GM21447 (cell line): ENCODE measurements at regions not wholly inside any gene's neighbourhood (a gene's known extent, or its start where the extent isn't known, plus 50 kb on each side); places are given as distances from the start of the nearest gene placed in this dataset.

ENCODE experiments used
- ATAC-seq: cut with Tn5 transposase; IDR thresholded peaks from one replicate; pipeline ENCODE4 v1.9.1; 2021; ENCODE audit not compliant: unreplicated experiment

GRCh38 chr2:81238462-81238861 is 933.9 kb upstream of the LRRTM1 start:
- no peak for ATAC-seq

GRCh38 chr2:81235601-81236000 is 931.0 kb upstream of the LRRTM1 start:
- no peak for ATAC-seq

GRCh38 chr2:81234711-81235110 is 930.2 kb upstream of the LRRTM1 start:
- no peak for ATAC-seq

- ATAC-seq = no peak
These were observed 921.2 kb upstream of the LRRTM1 start for GRCh38 chr2:81225756-81226155.

- no peak for ATAC-seq
These were observed 909.0 kb upstream of the LRRTM1 start for GRCh38 chr2:81213598-81213997.

- no peak for ATAC-seq
These were observed 901.7 kb upstream of the LRRTM1 start for GRCh38 chr2:81206216-81206615.

GRCh38 chr2:81196933-81197628 is 892.5 kb upstream of the LRRTM1 start:
- no peak for ATAC-seq

- no peak for ATAC-seq
These were observed 891.9 kb upstream of the LRRTM1 start for GRCh38 chr2:81196383-81196851.

GRCh38 chr2:81195774-81196382 is 891.3 kb upstream of the LRRTM1 start:
- ATAC-seq = no peak

GRCh38 chr2:81195017-81195773 is 890.6 kb upstream of the LRRTM1 start:
- ATAC-seq = no peak

GRCh38 chr2:81194581-81194980 is 890.0 kb upstream of the LRRTM1 start:
- no peak for ATAC-seq

GRCh38 chr2:81194176-81194575 is 889.6 kb upstream of the LRRTM1 start:
- ATAC-seq = no peak

GRCh38 chr2:81181845-81182244 is 877.3 kb upstream of the LRRTM1 start:
- no peak for ATAC-seq

GRCh38 chr2:81171447-81171846 is 866.9 kb upstream of the LRRTM1 start:
- no peak for ATAC-seq

- ATAC-seq = no peak
These were observed 859.0 kb upstream of the LRRTM1 start for GRCh38 chr2:81163583-81163982.

GRCh38 chr2:81158505-81158904 is 854.0 kb upstream of the LRRTM1 start:
- ATAC-seq = no peak

- no peak for ATAC-seq
These were observed 843.8 kb upstream of the LRRTM1 start for GRCh38 chr2:81148323-81148722.

- ATAC-seq = no peak
These were observed 831.7 kb upstream of the LRRTM1 start for GRCh38 chr2:81136296-81136695.

- no peak for ATAC-seq
These were observed 792.8 kb upstream of the LRRTM1 start for GRCh38 chr2:81097361-81097760.

GRCh38 chr2:81093031-81093430 is 788.5 kb upstream of the LRRTM1 start:
- no peak for ATAC-seq

- ATAC-seq = no peak
These were observed 783.1 kb upstream of the LRRTM1 start for GRCh38 chr2:81087646-81088045.

GRCh38 chr2:81084101-81084500 is 779.5 kb upstream of the LRRTM1 start:
- ATAC-seq = no peak
